K562 (cell line): ENCODE measurements at regions not wholly inside any gene's neighbourhood (a gene's known extent, or its start where the extent isn't known, plus 50 kb on each side); places are given as distances from the start of the nearest gene placed in this dataset.

Experiments used
- ATAC-seq: fragments of 200-7000 bp; cut with Tn5 transposase; 3 replicates; pipeline ENCODE4 v1.9.1; 2020; ENCODE audit warnings: moderate library complexity
- BruUV-seq: library from RNA; stranded (reverse); fragments of 400-500 nt; replicated peaks from 2 replicates; lab custom pipeline; 2021; lab: Mats Ljungman, UMichigan
- CTCF ChIA-PET: fragments of 300-600 bp; formaldehyde crosslinking; extraction: SDS; loops from one replicate; lab custom pipeline; 2021; ENCODE audit warnings: low intra/inter-chr PET ratio; lab: Yijun Ruan, JAX
- POLR2A ChIA-PET: fragments of 300-600, 350-650 bp; sonication (Branson Sonifier 250); formaldehyde crosslinking; extraction: SDS; loops from one replicate; lab custom pipeline; 2021; ENCODE audit warnings: antibody characterized with exemption, inconsistent platforms; lab: Yijun Ruan, JAX
- DNase-seq, 4 experiments: peaks; one replicate each; pipeline versions ENCODE4 v3.0.0 to v3.0.0-alpha.2; 2011 to 2018; ENCODE audit warnings: low spot score in 3 of 4, mixed read lengths in 3 of 4; ENCODE audit errors: extremely low read depth in 1 of 4
- FAIRE-seq: peaks from 2 replicates; lab custom pipeline; 2011; peaks lifted over from hg19 to GRCh38; lab: Jason Lieb, UNC
- H2AFZ ChIP-seq: 2 replicates; pipeline ENCODE4 v1.6.0; 2011; ENCODE audit warnings: low read depth, low read length, control low read depth, inconsistent platforms
- H3K27ac ChIP-seq: fragments of 200-600 bp; 3 replicates; pipeline ENCODE4 v1.8.0; 2011; ENCODE audit warnings: low read depth, mild to moderate bottlenecking, control low read depth, inconsistent platforms, low read length, moderate library complexity, mixed read lengths; ENCODE audit errors: extremely low read depth
- H3K27me3 ChIP-seq, 2 experiments: fragments of 300-600 bp in 1 of 2; 2 replicates in 1 of 2; 3 replicates in 1 of 2; pipeline versions ENCODE4 v1.6.0 to v1.8.0; 2011; ENCODE audit warnings: inconsistent platforms in 2 of 2, low read length in 2 of 2, mild to moderate bottlenecking in 1 of 2, mixed read lengths in 1 of 2, moderate library complexity in 1 of 2; ENCODE audit not compliant: control insufficient read depth in 2 of 2, insufficient read depth in 2 of 2
- H3K36me3 ChIP-seq: fragments of 300-600 bp; 3 replicates; pipeline ENCODE4 v1.8.0; 2011; ENCODE audit warnings: mild to moderate bottlenecking, low read length, inconsistent platforms; ENCODE audit not compliant: control insufficient read depth, insufficient read depth
- H3K4me1 ChIP-seq, 2 experiments: fragments of 200-600 bp in 1 of 2; replicated peaks in 1 of 2; 2 replicates in 1 of 2; 3 replicates in 1 of 2; pipeline versions ENCODE4 v1.5.1 to v1.8.0; 2011; ENCODE audit warnings: inconsistent platforms in 2 of 2, low read length in 2 of 2, mild to moderate bottlenecking in 1 of 2, mixed read lengths in 1 of 2, moderate library complexity in 1 of 2; ENCODE audit not compliant: control insufficient read depth in 2 of 2, insufficient read depth in 2 of 2
- H3K4me2 ChIP-seq: 2 replicates; pipeline ENCODE4 v1.6.1; 2011; ENCODE audit warnings: low read length, control low read depth, inconsistent platforms, mixed read lengths; ENCODE audit not compliant: insufficient read depth
- H3K4me3 ChIP-seq: fragments of 200-600 bp; sonication (generic), shearing (Covaris generic); 2 replicates; pipeline ENCODE4 v1.5.1; 2016; ENCODE audit warnings: control low read depth, inconsistent platforms
- H3K79me2 ChIP-seq: fragments of 200-600 bp; 3 replicates; pipeline ENCODE4 v1.8.0; 2011; ENCODE audit warnings: low read length, inconsistent platforms; ENCODE audit not compliant: control insufficient read depth, insufficient read depth
- H3K9ac ChIP-seq, 2 experiments: 2 replicates each; pipeline versions ENCODE4 v1.6.0 to v1.6.1; 2011; ENCODE audit warnings: low read depth in 2 of 2, low read length in 2 of 2, control low read depth in 1 of 2, inconsistent platforms in 1 of 2, mild to moderate bottlenecking in 1 of 2, mixed read lengths in 1 of 2; ENCODE audit not compliant: insufficient read depth in 1 of 2
- H3K9me1 ChIP-seq: one replicate; pipeline ENCODE4 v1.6.0; 2011; ENCODE audit warnings: inconsistent platforms, mild to moderate bottlenecking, low read length, moderate library complexity; ENCODE audit not compliant: control insufficient read depth, insufficient read depth
- H3K9me3 ChIP-seq: replicated peaks from 2 replicates; pipeline ENCODE4 v1.5.1; 2011; ENCODE audit warnings: low read depth, low read length, inconsistent platforms; ENCODE audit not compliant: control insufficient read depth, insufficient read depth
- H4K20me1 ChIP-seq: replicated peaks from 2 replicates; pipeline ENCODE4 v1.6.1; 2011; ENCODE audit warnings: low read length, inconsistent platforms, mixed read lengths; ENCODE audit not compliant: control insufficient read depth, insufficient read depth
- CBX3 ChIP-seq, 2 experiments: IDR thresholded peaks; 1 replicate in 1 of 2; 2 replicates in 1 of 2; pipeline ENCODE4 v1.6.1; 2012; ENCODE audit warnings: inconsistent platforms in 2 of 2, low read length in 2 of 2, borderline replicate concordance in 1 of 2, control low read depth in 1 of 2
- CHD4 ChIP-seq: fragments of 200-600 bp; sonication (generic); IDR thresholded peaks from 3 replicates; pipeline ENCODE4 v1.6.1; 2012; ENCODE audit warnings: low read depth, mild to moderate bottlenecking, mixed read lengths, low read length, inconsistent platforms; ENCODE audit not compliant: insufficient read depth, insufficient replicate concordance, poor library complexity, severe bottlenecking
- CXXC5 ChIP-seq: fragments of 250-450 bp; sonication (Bioruptor Pico); IDR thresholded peaks from 2 replicates; pipeline ENCODE4 v1.8.0; 2022; ENCODE audit warnings: inconsistent platforms, mild to moderate bottlenecking, moderate library complexity
- HNRNPLL ChIP-seq: fragments of 200-400 bp; formaldehyde crosslinking; IDR thresholded peaks from 2 replicates; pipeline ENCODE4 v1.6.1; 2017; ENCODE audit warnings: low read length, low read depth, mild to moderate bottlenecking; ENCODE audit not compliant: poor library complexity, severe bottlenecking
- L3MBTL2 ChIP-seq: fragments of 450-650 bp; IDR thresholded peaks from 2 replicates; pipeline ENCODE4 v1.6.1; 2016; ENCODE audit warnings: mild to moderate bottlenecking, moderate library complexity
- PTTG1 ChIP-seq: fragments of 450-650 bp; IDR thresholded peaks from 2 replicates; pipeline ENCODE4 v1.6.1; 2016; ENCODE audit warnings: low read depth, mild to moderate bottlenecking, missing genetic modification characterization, missing compliant biosample characterization
- PYGO2 ChIP-seq: fragments of 450-650 bp; IDR thresholded peaks from 2 replicates; pipeline ENCODE4 v1.6.1; 2016; ENCODE audit warnings: mild to moderate bottlenecking, missing genetic modification characterization, moderate library complexity, missing compliant biosample characterization
- SMARCE1 ChIP-seq: fragments of 450-650 bp; IDR thresholded peaks from 2 replicates; pipeline ENCODE4 v1.7.1; 2016; ENCODE audit warnings: mild to moderate bottlenecking
- SMC3 ChIP-seq: conservative IDR thresholded peaks from 2 replicates; pipeline ENCODE4 v1.6.1; 2011; ENCODE audit warnings: low read depth, low read length, improper control_type of control experiment; ENCODE audit not compliant: insufficient read depth
- TBL1XR1 ChIP-seq, 2 experiments: IDR thresholded peaks; 2 replicates each; pipeline ENCODE4 v1.6.1; 2012; ENCODE audit warnings: improper control_type of control experiment in 2 of 2, low read length in 2 of 2, mild to moderate bottlenecking in 1 of 2
- ZNF124 ChIP-seq: sonication (generic); formaldehyde crosslinking; IDR thresholded peaks from 2 replicates; pipeline ENCODE4 v1.8.1; 2022; ENCODE audit warnings: missing genetic modification reagents
- ZNF232 ChIP-seq: sonication (generic); formaldehyde crosslinking; IDR thresholded peaks from 2 replicates; pipeline ENCODE4 v1.8.0; 2022; ENCODE audit warnings: mild to moderate bottlenecking, missing genetic modification reagents
- ZNF274 ChIP-seq: IDR thresholded peaks from 2 replicates; pipeline ENCODE4 v1.6.1; 2011; ENCODE audit warnings: low read depth, mild to moderate bottlenecking, low read length, moderate library complexity, borderline replicate concordance
- WGBS: fragments of 100-300 bp; shearing (Covaris generic); methylation state at CpG from one replicate; pipeline ENCODE4 v1.1.6; 2016; ENCODE audit warnings: low coverage, mixed read lengths; ENCODE audit not compliant: insufficient coverage; ENCODE audit errors: missing lambda C conversion rate; 5-methylcytosine and 5-hydroxymethylcytosine counted together
- in situ Hi-C: fragments of 300-500 bp; cut with MboI; formaldehyde crosslinking; loops from 4 replicates; pipeline ENCODE4 v1.15.0; 2018; ENCODE audit warnings: inconsistent platforms, mixed read lengths
- intact Hi-C: fragments of 100-400 bp; cut with micrococcal nuclease; formaldehyde crosslinking; loops from 2 replicates; pipeline ENCODE4 v1.14.2; 2022
- TF ChIP-seq, protein P1 (sequence below): sonication (generic); formaldehyde crosslinking; IDR thresholded peaks from 2 replicates; pipeline ENCODE4 v1.8.0; 2022; ENCODE audit warnings: missing genetic modification reagents, mild to moderate bottlenecking, borderline replicate concordance
- TF ChIP-seq, protein P2 (sequence below): fragments of 450-650 bp; IDR thresholded peaks from 2 replicates; pipeline ENCODE4 v1.6.1; 2017; ENCODE audit warnings: mild to moderate bottlenecking, moderate library complexity

DNA sequence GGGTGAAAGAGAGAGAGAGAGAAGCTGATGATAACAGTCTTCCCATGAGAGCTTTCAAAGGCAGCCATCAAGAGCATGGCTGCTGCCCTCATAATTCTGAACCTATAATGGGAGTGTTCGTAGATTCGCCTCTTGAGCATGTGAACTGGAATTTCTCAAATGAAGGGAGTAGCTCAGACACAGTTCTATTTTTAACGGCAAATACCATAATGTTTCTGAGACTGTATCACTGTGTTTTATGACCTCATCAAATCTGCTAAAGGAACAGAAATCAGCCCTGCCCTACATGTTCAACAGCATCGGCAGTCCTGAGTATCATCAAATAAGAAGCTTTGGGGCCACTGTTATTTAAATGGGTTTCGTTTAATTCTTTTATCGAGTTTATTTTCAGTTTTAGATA lies 645.6 kb downstream of the GALR1 start:
- peaks cover 3 to 9% of the 10 kb centered on the region in 2 experiments; a peak in 2 of 5 replicates for H3K27me3 ChIP-seq
- peaks cover 0 to 4% of the 10 kb centered on the region in 2 experiments; a peak in 1 of 5 replicates for H3K4me1 ChIP-seq
- no peak overlapping the region for H3K4me2 ChIP-seq
- H3K79me2 ChIP-seq: no peaks in the 10 kb centered on the region
- no peaks in the 10 kb centered on the region for H3K36me3 ChIP-seq
- WGBS: 0% methylated on average over 5 of the region's 6 CpGs
- no peak for DNase-seq
- H4K20me1 ChIP-seq: no peaks in the 10 kb centered on the region
- ATAC-seq: no peak
- POLR2A ChIA-PET: no interaction called here
- H3K9me1 ChIP-seq: no peaks in the 10 kb centered on the region
- in situ Hi-C loops (no loop called here), intact Hi-C loops (no loop called here)
- H3K4me3 ChIP-seq: no peak overlapping the region
- no peak overlapping the region for H2AFZ ChIP-seq
- BruUV-seq: no TSS peak
- CTCF ChIA-PET: no interaction called here
- FAIRE-seq: no peak
- no peak overlapping the region for H3K9ac ChIP-seq
- no peaks in the 10 kb centered on the region for H3K9me3 ChIP-seq
- TF ChIP-seq, protein P1, sequence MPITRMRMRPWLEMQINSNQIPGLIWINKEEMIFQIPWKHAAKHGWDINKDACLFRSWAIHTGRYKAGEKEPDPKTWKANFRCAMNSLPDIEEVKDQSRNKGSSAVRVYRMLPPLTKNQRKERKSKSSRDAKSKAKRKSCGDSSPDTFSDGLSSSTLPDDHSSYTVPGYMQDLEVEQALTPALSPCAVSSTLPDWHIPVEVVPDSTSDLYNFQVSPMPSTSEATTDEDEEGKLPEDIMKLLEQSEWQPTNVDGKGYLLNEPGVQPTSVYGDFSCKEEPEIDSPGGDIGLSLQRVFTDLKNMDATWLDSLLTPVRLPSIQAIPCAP (CRISPR knock-in tag): no peak
- TF ChIP-seq ZNF124 (CRISPR knock-in tag) (no peak), SMARCE1 (no peak), CXXC5 (CRISPR knock-in tag) (no peak), L3MBTL2 (no peak), CBX3 (IDR thresholded peaks at IDR 0.05; ENCODE audit: borderline replicate concordance in 1 of 2, low read length in 2 of 2) (no peak), ZNF274 (no peak), TBL1XR1 (IDR thresholded peaks at IDR 0.05; ENCODE audit: low read length in 2 of 2) (no peak), PTTG1 (no peak), ZNF232 (CRISPR knock-in tag) (no peak), PYGO2 (no peak), HNRNPLL (no peak), SMC3 (no peak), CHD4 (no peak)
- TF ChIP-seq, protein P2, sequence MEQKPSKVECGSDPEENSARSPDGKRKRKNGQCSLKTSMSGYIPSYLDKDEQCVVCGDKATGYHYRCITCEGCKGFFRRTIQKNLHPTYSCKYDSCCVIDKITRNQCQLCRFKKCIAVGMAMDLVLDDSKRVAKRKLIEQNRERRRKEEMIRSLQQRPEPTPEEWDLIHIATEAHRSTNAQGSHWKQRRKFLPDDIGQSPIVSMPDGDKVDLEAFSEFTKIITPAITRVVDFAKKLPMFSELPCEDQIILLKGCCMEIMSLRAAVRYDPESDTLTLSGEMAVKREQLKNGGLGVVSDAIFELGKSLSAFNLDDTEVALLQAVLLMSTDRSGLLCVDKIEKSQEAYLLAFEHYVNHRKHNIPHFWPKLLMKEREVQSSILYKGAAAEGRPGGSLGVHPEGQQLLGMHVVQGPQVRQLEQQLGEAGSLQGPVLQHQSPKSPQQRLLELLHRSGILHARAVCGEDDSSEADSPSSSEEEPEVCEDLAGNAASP: no peak
- H3K27ac ChIP-seq: no peak overlapping the region
